Parathyroid adenoma (tissue), 2 donors: ENCODE measurements at regions not wholly inside any gene's neighbourhood (a gene's known extent, or its start where the extent isn't known, plus 50 kb on each side); places are given as distances from the start of the nearest gene placed in this dataset.

Experiments
- H2AFZ ChIP-seq: fragments of 300-600 bp; sonication (generic); one replicate; pipeline ENCODE4 v1.7.0; 2017; ENCODE audit warnings: antibody characterized with exemption, mild to moderate bottlenecking
- H3K27ac ChIP-seq: fragments of 300-600 bp; sonication (generic); one replicate; pipeline ENCODE4 v1.7.0; 2017
- H3K27me3 ChIP-seq: fragments of 300-600 bp; sonication (generic); one replicate; pipeline ENCODE4 v1.7.0; 2017; ENCODE audit warnings: low read length; ENCODE audit not compliant: control insufficient read depth, insufficient read depth
- H3K36me3 ChIP-seq: fragments of 300-600 bp; sonication (generic); one replicate; pipeline ENCODE4 v1.7.0; 2017; ENCODE audit warnings: low read length; ENCODE audit not compliant: control insufficient read depth, insufficient read depth
- H3K4me1 ChIP-seq: fragments of 300-600 bp; sonication (generic); one replicate; pipeline ENCODE4 v1.7.0; 2017; ENCODE audit warnings: control low read depth
- H3K4me2 ChIP-seq: fragments of 300-600 bp; sonication (generic); one replicate; pipeline ENCODE4 v1.7.0; 2017; ENCODE audit warnings: low read length
- H3K4me3 ChIP-seq: fragments of 300-600 bp; sonication (generic); one replicate; pipeline ENCODE4 v1.7.0; 2017; ENCODE audit warnings: low read depth, low read length
- H3K79me2 ChIP-seq: fragments of 300-600 bp; sonication (generic); one replicate; pipeline ENCODE4 v1.7.0; 2017; ENCODE audit warnings: control low read depth
- H3K9ac ChIP-seq: fragments of 300-600 bp; sonication (generic); one replicate; pipeline ENCODE4 v1.7.0; 2017; ENCODE audit warnings: mild to moderate bottlenecking
- H3K9me3 ChIP-seq: fragments of 300-600 bp; sonication (generic); one replicate; pipeline ENCODE4 v1.7.0; 2017; ENCODE audit warnings: low read length; ENCODE audit not compliant: control insufficient read depth
- CTCF ChIP-seq: fragments of 300-600 bp; sonication (generic); IDR thresholded peaks from one replicate; pipeline ENCODE4 v1.7.0; 2017; ENCODE audit warnings: antibody characterized with exemption, mild to moderate bottlenecking
- donor health status: primary hyperparathyroidism.

- Histone ChIP-seq H3K4me2 (no peak overlapping the region), H3K4me3 (no peak overlapping the region), H2AFZ (no peak overlapping the region), H3K9ac (no peak overlapping the region), H3K27me3 (no peaks in the 10 kb centered on the region), H3K36me3 (no peaks in the 10 kb centered on the region), H3K4me1 (no peaks in the 10 kb centered on the region), H3K9me3 (no peaks in the 10 kb centered on the region), H3K79me2 (no peaks in the 10 kb centered on the region), H3K27ac (no peak overlapping the region)
- no peak for TF ChIP-seq CTCF
These were observed 655.9 kb upstream of the MAN1A1 start for GRCh38 chr6:120005292-120005976.

- Histone ChIP-seq H3K4me2 (no peak overlapping the region), H3K27ac (no peak overlapping the region), H3K36me3 (no peaks in the 10 kb centered on the region), H3K9ac (no peak overlapping the region), H3K79me2 (no peaks in the 10 kb centered on the region), H3K27me3 (no peaks in the 10 kb centered on the region), H3K9me3 (no peaks in the 10 kb centered on the region), H3K4me3 (no peak overlapping the region), H2AFZ (no peak overlapping the region), H3K4me1 (no peaks in the 10 kb centered on the region)
- no peak for TF ChIP-seq CTCF
These were observed 637.5 kb upstream of the MAN1A1 start for GRCh38 chr6:119986934-119987549.

- TF ChIP-seq CTCF: no peak
- no peak overlapping the region for H3K4me3 ChIP-seq
- no peaks in the 10 kb centered on the region for H3K79me2 ChIP-seq
These were observed 636.6 kb upstream of the MAN1A1 start for GRCh38 chr6:119985952-119986736.

GRCh38 chr6:119980802-119981201 is 631.2 kb upstream of the MAN1A1 start:
- H3K4me3 ChIP-seq: no peak overlapping the region
- H3K4me2 ChIP-seq: no peak overlapping the region
- H3K36me3 ChIP-seq: no peaks in the 10 kb centered on the region
- H3K4me1 ChIP-seq: no peaks in the 10 kb centered on the region
- no peaks in the 10 kb centered on the region for H3K27me3 ChIP-seq
- no peak overlapping the region for H3K9ac ChIP-seq
- no peaks in the 10 kb centered on the region for H3K79me2 ChIP-seq
- H3K27ac ChIP-seq: no peak overlapping the region
- peaks cover 2% of the 10 kb centered on the region for H3K9me3 ChIP-seq
- H2AFZ ChIP-seq: no peak overlapping the region
- no peak for TF ChIP-seq CTCF

More at GRCh38 chr6:119985952-119986736, 636.6 kb upstream of the MAN1A1 start:
- no peaks in the 10 kb centered on the region for H3K36me3 ChIP-seq
- no peak overlapping the region for H3K27ac ChIP-seq
- no peaks in the 10 kb centered on the region for H3K9me3 ChIP-seq
- H3K4me2 ChIP-seq: no peak overlapping the region
- H3K4me1 ChIP-seq: no peaks in the 10 kb centered on the region
- H3K9ac ChIP-seq: no peak overlapping the region
- H2AFZ ChIP-seq: no peak overlapping the region
- H3K27me3 ChIP-seq: no peaks in the 10 kb centered on the region
